ENCODE measurements at regions not wholly inside any gene's neighbourhood (a gene's known extent, or its start where the extent isn't known, plus 50 kb on each side); places are given as distances from the start of the nearest gene placed in this dataset.
A peak's percentile ranks its signal among the peaks of the same experiment; 100 is the strongest.

GRCh38 chr6:9522101-9522500 is 892.8 kb downstream of the TFAP2A start:
- DNase-seq (ENCODE audit: low read depth, low spot score): no peak
- ChIA-PET POLR2A (no interaction called here), CTCF (no interaction called here)
- no peak overlapping the region for H3K27ac ChIP-seq (ENCODE audit: low read depth, low read length)
- H3K9me3 ChIP-seq (ENCODE audit: control insufficient read depth, insufficient read depth, low read length): no peaks in the 10 kb centered on the region
- no peak overlapping the region for H3K4me3 ChIP-seq (ENCODE audit: low read depth, low read length)
- TF ChIP-seq CTCF (IDR thresholded peaks at IDR 0.05; ENCODE audit: low read depth, low read length): no peak
- H3K27me3 ChIP-seq (ENCODE audit: control insufficient read depth, insufficient read depth, low read length): no peaks in the 10 kb centered on the region

- H3K27ac ChIP-seq (ENCODE audit: low read depth, low read length): no peak overlapping the region
- ChIA-PET POLR2A (no interaction called here), CTCF (interaction anchor here (0.7 kb wide), 1 partner anchor 539 kb away, joined by 3 read pairs; no protein-coding TSS in a partner anchor)
- no peaks in the 10 kb centered on the region for H3K27me3 ChIP-seq (ENCODE audit: control insufficient read depth, insufficient read depth, low read length)
- H3K4me3 ChIP-seq (ENCODE audit: low read depth, low read length): no peak overlapping the region
- no peak for TF ChIP-seq CTCF (IDR thresholded peaks at IDR 0.05; ENCODE audit: low read depth, low read length)
- no peak for DNase-seq (ENCODE audit: low read depth, low spot score)
- H3K9me3 ChIP-seq (ENCODE audit: control insufficient read depth, insufficient read depth, low read length): no peaks in the 10 kb centered on the region
These were observed 893.7 kb downstream of the TFAP2A start for GRCh38 chr6:9521152-9521530.

GRCh38 chr6:9520417-9521151 is 894.3 kb downstream of the TFAP2A start:
- no peak overlapping the region for H3K4me3 ChIP-seq (ENCODE audit: low read depth, low read length)
- H3K27me3 ChIP-seq (ENCODE audit: control insufficient read depth, insufficient read depth, low read length): no peaks in the 10 kb centered on the region
- CTCF ChIA-PET: no interaction called here
- H3K27ac ChIP-seq (ENCODE audit: low read depth, low read length): peak overlapping the region; percentile 52
- POLR2A ChIA-PET: interaction anchor here (1.0 kb wide), 1 partner anchor 38 kb away, joined by 3 read pairs; no protein-coding TSS in a partner anchor
- TF ChIP-seq CTCF (IDR thresholded peaks at IDR 0.05; ENCODE audit: low read depth, low read length): no peak
- DNase-seq (ENCODE audit: low read depth, low spot score): peak; percentile 33
- H3K9me3 ChIP-seq (ENCODE audit: control insufficient read depth, insufficient read depth, low read length): no peaks in the 10 kb centered on the region

- Histone ChIP-seq H3K4me3 (ENCODE audit: low read depth, low read length) (no peak overlapping the region), H3K27ac (ENCODE audit: low read depth, low read length) (no peak overlapping the region), H3K9me3 (ENCODE audit: control insufficient read depth, insufficient read depth, low read length) (no peaks in the 10 kb centered on the region), H3K27me3 (ENCODE audit: control insufficient read depth, insufficient read depth, low read length) (no peaks in the 10 kb centered on the region)
- ChIA-PET POLR2A (no interaction called here), CTCF (no interaction called here)
- DNase-seq (ENCODE audit: low read depth, low spot score): no peak
- TF ChIP-seq CTCF (IDR thresholded peaks at IDR 0.05; ENCODE audit: low read depth, low read length): no peak
These were observed 896.4 kb downstream of the TFAP2A start for GRCh38 chr6:9518431-9518830.

GRCh38 chr6:9517806-9518205 is 897.1 kb downstream of the TFAP2A start:
- no peaks in the 10 kb centered on the region for H3K27me3 ChIP-seq (ENCODE audit: control insufficient read depth, insufficient read depth, low read length)
- no peak overlapping the region for H3K4me3 ChIP-seq (ENCODE audit: low read depth, low read length)
- no peak overlapping the region for H3K27ac ChIP-seq (ENCODE audit: low read depth, low read length)
- ChIA-PET POLR2A (interaction anchor here (0.6 kb wide), 1 partner anchor 90 kb away, joined by 3 read pairs; no protein-coding TSS in a partner anchor), CTCF (interaction anchor here (0.8 kb wide), 1 partner anchor 14 kb away, joined by 3 read pairs; no protein-coding TSS in a partner anchor)
- TF ChIP-seq CTCF (IDR thresholded peaks at IDR 0.05; ENCODE audit: low read depth, low read length): no peak
- no peak for DNase-seq (ENCODE audit: low read depth, low spot score)
- H3K9me3 ChIP-seq (ENCODE audit: control insufficient read depth, insufficient read depth, low read length): no peaks in the 10 kb centered on the region
